DND-41 (cell line): ENCODE measurements at regions not wholly inside any gene's neighbourhood (a gene's known extent, or its start where the extent isn't known, plus 50 kb on each side); places are given as distances from the start of the nearest gene placed in this dataset.

Experiments
- ATAC-seq: fragments of 200-7000 bp; cut with Tn5 transposase; 3 replicates; pipeline ENCODE4 v1.9.1; 2021; ENCODE audit warnings: low read depth; ENCODE audit not compliant: insufficient read depth
- DNase-seq: peaks from one replicate; pipeline ENCODE4 v3.0.0-alpha.2; 2020
- H2AFZ ChIP-seq: 2 replicates; pipeline ENCODE4 v1.6.0; 2012; ENCODE audit warnings: low read depth, low read length
- H3K27ac ChIP-seq: 2 replicates; pipeline ENCODE4 v1.5.1; 2012; ENCODE audit warnings: low read length, inconsistent platforms
- H3K27me3 ChIP-seq: fragments of 200-600 bp; sonication (generic); 2 replicates; pipeline ENCODE4 v1.6.0; 2012; ENCODE audit warnings: low read length, mild to moderate bottlenecking, inconsistent platforms; ENCODE audit not compliant: insufficient read depth, poor library complexity
- H3K36me3 ChIP-seq: 2 replicates; pipeline ENCODE4 v1.5.1; 2012; ENCODE audit warnings: low read length, inconsistent platforms; ENCODE audit not compliant: insufficient read depth
- H3K4me1 ChIP-seq: 2 replicates; pipeline ENCODE4 v1.5.1; 2012; ENCODE audit warnings: mild to moderate bottlenecking, low read length; ENCODE audit not compliant: insufficient read depth
- H3K4me2 ChIP-seq: 2 replicates; pipeline ENCODE4 v1.6.0; 2012; ENCODE audit warnings: mild to moderate bottlenecking, moderate library complexity, low read length, inconsistent platforms; ENCODE audit not compliant: insufficient read depth
- H3K4me3 ChIP-seq, 2 experiments: fragments of 200-600 bp in 1 of 2; shearing (Covaris generic) in 1 of 2; 2 replicates each; pipeline ENCODE4 v1.5.1; 2012 to 2016; ENCODE audit warnings: inconsistent platforms in 2 of 2, low read length in 2 of 2, mild to moderate bottlenecking in 2 of 2, low read depth in 1 of 2, moderate library complexity in 1 of 2
- H3K79me2 ChIP-seq: 2 replicates; pipeline ENCODE4 v1.6.0; 2012; ENCODE audit warnings: low read length, inconsistent platforms; ENCODE audit not compliant: insufficient read depth
- H3K9ac ChIP-seq: 2 replicates; pipeline ENCODE4 v1.6.0; 2012; ENCODE audit warnings: low read depth, mild to moderate bottlenecking, inconsistent platforms, low read length, moderate library complexity
- H3K9me3 ChIP-seq: 2 replicates; pipeline ENCODE4 v1.5.1; 2012; ENCODE audit warnings: low read length, moderate library complexity, mild to moderate bottlenecking, inconsistent platforms; ENCODE audit not compliant: insufficient read depth, severe bottlenecking
- H4K20me1 ChIP-seq: 2 replicates; pipeline ENCODE4 v1.6.0; 2012; ENCODE audit warnings: low read length; ENCODE audit not compliant: insufficient read depth
- CTCF ChIP-seq: IDR thresholded peaks from 2 replicates; pipeline ENCODE4 v1.5.1; 2012; ENCODE audit warnings: borderline replicate concordance, low read length, moderate library complexity, mild to moderate bottlenecking; ENCODE audit not compliant: poor library complexity, severe bottlenecking; ENCODE audit errors: extremely low read depth
- EZH2 ChIP-seq: IDR thresholded peaks from 3 replicates; pipeline ENCODE4 v1.6.1; 2012; ENCODE audit warnings: borderline replicate concordance, low read depth, mild to moderate bottlenecking, moderate library complexity, low read length, inconsistent platforms; ENCODE audit not compliant: severe bottlenecking

- Histone ChIP-seq H3K9ac (no peak overlapping the region), H3K9me3 (no peaks in the 10 kb centered on the region), H3K4me2 (no peak overlapping the region), H3K79me2 (no peaks in the 10 kb centered on the region), H2AFZ (no peak overlapping the region), H4K20me1 (no peaks in the 10 kb centered on the region), H3K36me3 (no peaks in the 10 kb centered on the region), H3K27ac (no peak overlapping the region), H3K27me3 (no peaks in the 10 kb centered on the region), H3K4me3 (no peak overlapping the region), H3K4me1 (no peaks in the 10 kb centered on the region)
- ATAC-seq (no peak), DNase-seq (no peak)
- no peak for TF ChIP-seq EZH2
- TF ChIP-seq CTCF: no peak
These were observed 422.7 kb upstream of the ADAMTS16 start for GRCh38 chr5:4717446-4717845.

- H3K4me3 ChIP-seq: no peak overlapping the region
- no peaks in the 10 kb centered on the region for H3K27me3 ChIP-seq
- no peaks in the 10 kb centered on the region for H3K36me3 ChIP-seq
These were observed 419.3 kb upstream of the ADAMTS16 start for GRCh38 chr5:4720831-4721230.

GRCh38 chr5:4722886-4723285 lies 417.2 kb upstream of the ADAMTS16 start:
- no peaks in the 10 kb centered on the region for H4K20me1 ChIP-seq
- no peaks in the 10 kb centered on the region for H3K4me1 ChIP-seq
- H3K9ac ChIP-seq: no peak overlapping the region
- no peaks in the 10 kb centered on the region for H3K27me3 ChIP-seq
- no peak overlapping the region for H2AFZ ChIP-seq
- no peaks in the 10 kb centered on the region for H3K9me3 ChIP-seq
- H3K4me2 ChIP-seq: no peak overlapping the region
- H3K27ac ChIP-seq: no peak overlapping the region
- DNase-seq (no peak), ATAC-seq (no peak)
- no peak for TF ChIP-seq CTCF
- TF ChIP-seq EZH2: no peak
- H3K4me3 ChIP-seq: no peak overlapping the region
- H3K79me2 ChIP-seq: no peaks in the 10 kb centered on the region
- no peaks in the 10 kb centered on the region for H3K36me3 ChIP-seq

More at GRCh38 chr5:4720831-4721230, 419.3 kb upstream of the ADAMTS16 start:
- Histone ChIP-seq H3K9ac (no peak overlapping the region), H3K27ac (no peak overlapping the region), H3K9me3 (no peaks in the 10 kb centered on the region), H2AFZ (no peak overlapping the region), H3K79me2 (no peaks in the 10 kb centered on the region), H4K20me1 (no peaks in the 10 kb centered on the region), H3K4me2 (no peak overlapping the region), H3K4me1 (no peaks in the 10 kb centered on the region)
- no peak for ATAC-seq
- no peak for DNase-seq
- no peak for TF ChIP-seq EZH2

- no peaks in the 10 kb centered on the region for H3K27me3 ChIP-seq
These were observed 414.5 kb upstream of the ADAMTS16 start for GRCh38 chr5:4725594-4725993.

More at GRCh38 chr5:4725594-4725993, 414.5 kb upstream of the ADAMTS16 start:
- no peak for DNase-seq
- H3K4me3 ChIP-seq: no peak overlapping the region
- no peaks in the 10 kb centered on the region for H4K20me1 ChIP-seq
- TF ChIP-seq CTCF (no peak), EZH2 (no peak)
- H3K4me1 ChIP-seq: no peaks in the 10 kb centered on the region
- no peak overlapping the region for H2AFZ ChIP-seq
- H3K27ac ChIP-seq: no peak overlapping the region
- ATAC-seq: no peak
- H3K9me3 ChIP-seq: no peaks in the 10 kb centered on the region
- H3K9ac ChIP-seq: no peak overlapping the region
- H3K36me3 ChIP-seq: no peaks in the 10 kb centered on the region
- no peak overlapping the region for H3K4me2 ChIP-seq
- no peaks in the 10 kb centered on the region for H3K79me2 ChIP-seq
